Non-pigmented ciliary epithelial cell (primary cell): ENCODE measurements at regions not wholly inside any gene's neighbourhood (a gene's known extent, or its start where the extent isn't known, plus 50 kb on each side); places are given as distances from the start of the nearest gene placed in this dataset.
"Not testable (repeated sequence)": the region's sequence is repeated elsewhere in the genome, so short reads cannot be mapped to it uniquely, and the experiment has no call there.

Experiments
- DNase-seq: peaks from one replicate; pipeline ENCODE4 v3.0.0-alpha.2; 2010; ENCODE audit warnings: low read depth

DNA sequence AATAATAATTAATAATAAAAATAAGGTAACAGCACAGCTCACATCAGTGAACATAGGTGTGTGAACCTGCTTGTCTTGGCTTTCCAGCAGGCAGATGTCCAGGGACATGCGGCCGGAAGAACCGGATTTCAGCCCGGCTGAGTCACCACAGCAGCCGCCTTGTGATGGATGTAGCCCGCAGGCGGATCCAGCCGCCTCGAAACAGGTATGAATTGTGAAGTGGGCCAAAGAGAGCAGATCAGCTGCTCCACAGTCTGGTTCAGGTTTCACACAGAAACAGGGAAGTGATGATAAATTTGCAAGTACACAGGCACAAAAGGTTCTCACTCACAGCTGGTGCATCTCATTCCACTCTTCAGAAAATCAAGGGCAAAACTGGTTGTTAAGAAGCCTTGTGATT, 55.1 kb downstream of the ID4 start:
- no peak for DNase-seq

DNA sequence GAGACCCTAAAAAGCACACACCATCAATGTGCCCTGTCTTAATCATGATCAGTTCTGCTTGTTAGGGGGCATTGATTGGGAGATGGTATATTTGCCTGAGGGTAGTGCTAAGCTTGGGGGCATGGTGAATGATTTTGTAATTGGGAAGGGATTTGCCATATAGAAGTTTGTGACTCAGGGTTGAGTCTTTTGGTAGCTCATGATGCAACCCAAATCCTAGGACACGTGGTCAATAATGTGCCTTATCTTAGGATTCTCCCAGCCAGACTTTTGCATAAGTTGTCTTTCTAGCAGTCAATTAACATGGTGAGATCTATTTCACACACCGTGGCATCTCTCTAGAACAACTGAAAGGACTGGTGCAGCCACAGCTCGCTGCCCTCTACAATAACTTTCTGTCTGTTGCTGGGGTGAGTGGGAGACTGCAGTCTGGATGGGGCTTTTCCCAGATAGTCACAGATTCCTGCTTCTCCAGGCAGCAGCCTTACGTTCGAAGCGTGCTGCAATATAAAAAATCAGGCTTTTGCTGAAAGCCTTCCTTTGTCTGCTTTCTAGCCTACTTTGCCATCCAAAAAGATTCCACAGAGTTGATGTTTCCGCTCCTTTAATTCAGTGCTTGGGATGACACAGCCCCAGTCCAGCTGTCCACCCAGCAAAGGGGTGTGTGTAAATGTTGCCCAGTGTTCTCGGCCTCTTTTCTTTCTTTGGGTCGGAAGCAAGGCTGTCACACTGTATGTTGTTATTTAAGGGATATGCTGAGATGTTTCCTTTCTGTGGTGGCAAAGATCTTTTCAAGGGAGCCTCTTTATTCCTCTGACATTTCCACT, 58.9 kb downstream of the ID4 start:
- no peak for DNase-seq

DNA sequence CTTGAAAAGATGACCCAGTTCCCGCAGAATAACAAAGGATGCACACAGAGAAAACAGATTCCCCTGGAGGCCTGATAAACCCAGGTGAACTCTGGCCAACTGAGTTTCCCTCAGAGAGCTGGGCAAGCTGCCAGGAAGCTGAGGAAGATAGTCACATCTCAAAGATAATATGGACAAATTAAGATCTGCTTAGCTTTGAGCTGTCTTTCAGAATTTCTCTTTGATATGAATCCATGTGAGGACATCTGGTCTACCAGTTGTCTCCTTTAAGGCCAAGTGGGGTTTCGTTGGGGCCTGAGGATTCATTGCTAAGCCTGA, 59.5 kb downstream of the ID4 start:
- DNase-seq, result no peak

DNA sequence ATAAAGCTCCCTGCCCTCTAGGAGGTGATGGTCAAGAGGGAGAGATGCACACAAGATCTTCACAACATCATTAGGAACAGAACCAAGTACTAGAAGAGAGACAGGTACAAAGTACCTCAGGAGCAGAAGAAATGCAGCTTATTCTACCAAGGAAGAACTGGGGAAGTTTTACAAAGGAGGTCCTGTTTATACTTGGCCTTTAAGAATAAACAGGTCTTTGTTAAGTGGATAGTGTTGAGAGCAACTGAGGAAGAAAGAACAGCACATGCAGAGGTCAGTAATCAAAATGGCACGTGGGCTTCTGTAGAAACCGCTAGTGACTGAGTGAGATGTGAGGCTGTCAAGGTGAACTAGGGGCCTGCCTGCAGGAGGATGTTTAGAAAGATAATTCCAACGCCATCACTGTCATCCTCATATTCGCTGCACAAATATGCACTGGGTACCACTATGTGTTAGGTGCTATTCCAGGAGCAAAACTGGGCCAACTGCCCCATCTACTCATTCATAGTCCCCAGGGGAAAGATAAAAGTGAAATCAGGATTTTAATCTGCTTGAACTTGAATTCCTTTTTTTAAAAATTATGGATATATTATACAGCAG, 61.1 kb downstream of the ID4 start:
- no peak for DNase-seq

DNA sequence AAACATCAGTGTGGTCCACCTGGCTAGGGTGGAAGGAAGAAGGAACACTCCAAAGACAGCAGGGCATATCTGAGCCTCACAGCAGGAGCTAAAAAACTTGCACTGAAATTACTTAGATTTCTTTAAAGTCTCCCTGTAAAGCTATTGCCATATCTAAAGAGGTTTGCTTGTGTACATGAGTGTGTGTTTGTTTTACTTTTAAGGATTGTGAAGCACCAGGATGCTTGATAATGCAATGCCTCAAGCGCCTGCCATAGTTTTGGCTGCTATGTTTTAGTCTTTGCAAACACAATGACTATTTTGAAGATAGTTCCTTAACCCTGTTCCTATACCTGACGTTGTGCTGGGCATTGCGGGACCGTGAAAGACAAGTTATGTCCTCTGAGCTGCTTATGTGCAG, 65.0 kb downstream of the ID4 start:
- DNase-seq, result no peak

DNA sequence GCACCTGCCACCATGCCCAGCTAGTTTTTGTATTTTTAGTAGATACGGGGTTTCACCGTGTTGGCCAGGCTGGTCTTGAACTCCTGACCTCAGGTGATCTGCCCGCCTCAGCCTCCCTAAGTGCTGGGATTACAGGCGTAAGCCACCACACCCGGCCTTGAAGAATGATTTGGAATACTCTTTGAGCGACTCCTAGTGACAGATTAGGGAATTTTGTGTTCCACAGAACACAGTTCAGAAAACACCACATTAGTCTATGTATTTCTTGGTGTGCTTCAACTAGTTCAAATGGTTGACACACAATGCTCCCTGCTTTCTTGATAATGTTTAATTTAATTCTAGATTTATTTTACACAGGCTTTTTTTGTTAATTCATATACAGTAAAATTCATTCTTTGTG, 67.2 kb downstream of the ID4 start:
- DNase-seq, result not testable (repeated sequence)

DNA sequence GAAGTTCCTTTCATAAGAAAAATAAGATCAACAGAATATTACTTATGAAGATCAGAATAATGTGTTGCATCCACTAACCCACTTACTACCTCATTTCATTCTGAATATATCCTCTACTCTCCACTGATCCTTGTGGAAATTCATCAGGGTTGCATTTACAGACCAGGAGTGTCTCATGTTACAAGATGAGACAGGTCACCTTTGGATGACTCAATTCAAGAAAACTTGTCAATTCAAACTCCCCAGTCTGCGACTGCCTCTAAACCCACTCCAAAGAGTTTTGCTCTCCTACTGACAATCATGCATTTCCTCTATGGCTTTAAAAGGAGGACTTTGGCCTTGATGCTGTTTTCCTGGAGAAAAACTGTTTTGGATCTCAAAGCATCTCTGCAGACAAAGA, 68.4 kb downstream of the ID4 start:
- DNase-seq, result no peak

DNA sequence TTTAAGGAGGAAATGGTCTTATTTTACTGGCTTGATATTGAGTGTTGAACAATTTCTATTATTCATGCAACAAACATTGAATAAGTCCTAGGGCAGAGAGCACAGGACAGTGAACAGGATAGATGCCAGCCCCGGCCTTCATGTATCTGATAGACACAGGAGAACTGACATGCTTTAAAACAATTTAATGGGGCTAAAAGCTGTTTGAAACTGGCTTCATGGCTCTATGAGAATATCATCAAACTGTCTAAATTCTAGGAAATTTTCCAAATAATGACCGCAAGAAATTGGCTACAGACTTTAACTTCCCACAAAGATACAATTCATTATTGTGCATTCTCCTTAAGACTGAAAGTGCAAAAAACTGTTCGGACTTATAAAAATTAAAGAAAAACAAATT, 69.0 kb downstream of the ID4 start:
- DNase-seq, result no peak

DNA sequence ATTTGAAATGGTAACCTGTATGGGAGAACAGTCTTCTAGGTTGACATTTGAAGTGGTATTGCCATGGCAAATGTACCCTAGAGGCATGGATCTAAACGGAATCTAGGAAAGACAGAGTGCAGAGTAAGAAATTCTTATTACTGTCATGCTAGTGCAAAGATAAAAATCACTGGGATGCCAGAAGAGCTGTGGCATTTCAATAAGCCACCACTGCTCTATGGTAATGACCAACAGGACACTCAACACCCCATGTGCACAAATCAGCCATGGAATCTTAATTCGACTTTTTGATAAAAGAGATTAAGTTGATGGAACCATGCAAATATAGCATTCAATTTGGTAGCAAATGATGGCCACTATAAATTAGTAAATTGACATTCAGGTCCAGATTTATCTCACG, 74.1 kb downstream of the ID4 start:
- no peak for DNase-seq

DNA sequence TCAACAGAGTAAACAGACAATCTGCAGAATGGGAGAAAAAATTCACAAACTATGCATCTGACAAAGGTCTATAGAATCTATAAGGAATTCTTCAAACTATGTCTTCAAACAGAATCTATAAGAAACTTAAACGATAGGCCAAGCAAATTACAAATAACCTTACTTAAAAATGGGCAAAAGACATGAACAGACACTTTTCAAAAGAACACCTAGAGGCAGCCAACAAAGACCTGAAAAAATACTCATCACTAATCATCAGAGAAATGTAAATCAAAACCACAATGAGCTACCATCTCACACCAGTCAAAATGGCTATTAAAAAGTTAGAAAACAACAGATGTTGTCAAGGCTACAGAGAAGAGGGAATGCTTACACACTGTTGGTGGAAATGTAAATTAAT, 81.3 kb downstream of the ID4 start:
- DNase-seq, result no peak

DNA sequence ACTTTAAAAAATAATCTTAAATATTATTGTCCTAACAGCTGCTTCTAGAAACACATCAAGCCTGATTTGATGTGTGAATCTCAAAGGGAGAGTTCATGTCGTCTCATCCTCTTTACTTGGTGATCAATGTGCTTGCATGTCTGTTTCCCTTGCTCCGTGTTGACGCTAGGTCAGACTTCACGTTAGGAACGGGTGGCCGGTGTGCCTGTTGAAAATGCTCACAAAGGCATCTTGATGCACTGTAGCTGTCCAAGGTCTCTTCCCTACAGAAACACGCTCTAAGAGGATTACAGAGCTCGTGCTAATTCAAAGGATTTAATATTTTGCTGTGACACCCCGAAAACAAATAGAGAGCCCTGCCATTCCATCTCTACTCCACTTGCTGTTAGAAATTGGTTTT, 84.6 kb downstream of the ID4 start:
- no peak for DNase-seq

DNA sequence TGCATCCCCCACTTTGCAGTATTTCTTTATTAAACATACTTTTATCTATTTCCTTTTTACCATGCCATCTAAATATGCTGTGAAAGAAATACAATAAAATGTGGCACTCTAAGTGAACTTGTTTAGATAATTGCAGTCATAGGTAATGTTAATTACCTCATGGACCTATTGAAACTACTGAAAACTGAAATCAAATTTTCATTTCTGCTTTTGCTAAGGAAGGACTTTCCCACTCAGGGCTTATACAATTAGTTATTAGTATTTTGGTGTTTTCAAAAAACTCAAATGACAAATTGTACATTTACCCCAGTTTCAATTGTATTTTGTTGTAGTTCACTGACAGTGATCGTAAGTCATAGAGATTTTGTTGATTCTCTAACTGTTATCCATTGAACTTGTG, 88.4 kb downstream of the ID4 start:
- no peak for DNase-seq

DNA sequence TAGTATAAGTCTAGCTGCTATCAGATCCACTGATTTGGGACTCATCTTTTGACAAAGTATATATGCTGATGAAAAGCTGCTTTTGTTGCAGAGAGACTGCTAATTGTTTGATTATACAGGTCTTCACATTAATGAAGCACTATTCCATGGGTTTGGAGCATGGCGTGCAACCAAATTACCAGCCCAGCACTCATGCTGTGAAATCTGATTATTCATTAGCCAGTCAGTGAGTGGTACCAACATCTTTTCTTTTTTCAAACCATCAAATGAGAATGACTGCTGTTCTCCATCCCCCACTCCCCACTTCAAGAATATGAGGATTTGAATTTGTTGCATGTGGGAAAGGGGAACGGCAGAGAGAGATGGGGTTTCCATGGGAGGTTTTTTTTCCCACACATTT, 91.3 kb downstream of the ID4 start:
- no peak for DNase-seq

DNA sequence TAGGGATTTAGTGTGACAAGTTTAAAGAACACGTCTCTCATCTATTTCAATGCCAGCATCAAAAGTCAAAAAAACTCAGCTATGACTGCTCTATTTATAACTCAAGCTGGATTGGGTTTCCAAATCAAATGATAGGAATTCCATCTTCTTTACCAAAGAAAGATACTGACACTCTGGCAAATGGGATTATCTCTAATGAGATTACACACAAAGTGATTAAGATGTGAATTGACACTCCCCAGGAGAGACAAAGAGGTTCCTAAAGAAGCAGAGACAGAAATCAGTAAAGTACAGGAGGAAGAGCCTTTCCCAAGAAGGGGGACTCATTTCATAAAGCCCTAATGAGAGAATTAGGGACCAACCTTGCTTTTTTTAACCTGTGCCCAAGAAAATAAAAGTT, 92.1 kb downstream of the ID4 start:
- DNase-seq, result no peak

DNA sequence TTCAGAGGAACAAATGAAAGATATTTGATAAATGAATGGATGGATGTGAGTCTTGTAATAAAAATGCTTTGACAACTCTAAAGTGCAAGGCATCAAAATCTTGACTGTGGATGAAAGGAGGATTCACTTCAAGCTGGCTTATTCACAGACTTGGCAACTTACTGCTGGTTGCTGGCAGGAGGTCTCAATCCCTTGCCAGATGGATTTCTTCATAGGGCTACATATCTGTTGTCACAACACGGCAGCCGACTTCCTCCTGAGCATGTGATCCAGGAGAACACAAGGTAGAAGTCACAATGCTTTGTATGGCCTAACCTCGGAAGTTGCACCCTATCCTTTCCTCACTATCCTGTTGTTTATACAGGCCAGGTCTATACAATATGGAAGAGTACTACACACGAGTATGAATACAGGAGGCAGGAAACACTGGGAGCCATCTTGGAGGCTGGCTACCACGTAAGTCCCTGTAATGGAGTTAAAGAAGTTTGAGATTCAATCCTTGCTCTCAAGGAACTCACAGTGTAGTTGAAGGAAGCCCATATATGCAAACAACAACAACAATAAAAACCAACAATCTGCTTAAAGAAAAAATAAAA, 97.9 kb downstream of the ID4 start:
- DNase-seq, result no peak

DNA sequence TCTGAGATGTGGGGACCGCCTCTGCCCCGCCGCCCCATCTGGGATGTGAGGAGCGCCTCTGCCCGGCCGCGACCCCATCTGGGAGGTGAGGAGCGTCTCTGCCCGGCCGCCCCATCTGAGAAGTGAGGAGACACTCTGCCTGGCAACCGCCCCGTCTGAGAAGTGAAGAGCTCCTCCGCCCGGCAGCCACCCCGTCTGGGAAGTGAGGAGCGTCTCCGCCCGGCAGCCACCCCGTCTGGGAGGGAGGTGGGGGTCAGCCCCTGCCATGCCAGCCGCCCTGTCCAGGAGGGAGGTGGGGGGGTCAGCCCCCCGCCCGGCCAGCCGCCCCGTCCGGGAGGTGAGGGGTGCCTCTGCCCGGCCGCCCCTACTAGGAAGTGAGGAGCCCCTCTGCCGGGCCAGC, 102.2 kb downstream of the ID4 start:
- DNase-seq, result not testable (repeated sequence)

DNA sequence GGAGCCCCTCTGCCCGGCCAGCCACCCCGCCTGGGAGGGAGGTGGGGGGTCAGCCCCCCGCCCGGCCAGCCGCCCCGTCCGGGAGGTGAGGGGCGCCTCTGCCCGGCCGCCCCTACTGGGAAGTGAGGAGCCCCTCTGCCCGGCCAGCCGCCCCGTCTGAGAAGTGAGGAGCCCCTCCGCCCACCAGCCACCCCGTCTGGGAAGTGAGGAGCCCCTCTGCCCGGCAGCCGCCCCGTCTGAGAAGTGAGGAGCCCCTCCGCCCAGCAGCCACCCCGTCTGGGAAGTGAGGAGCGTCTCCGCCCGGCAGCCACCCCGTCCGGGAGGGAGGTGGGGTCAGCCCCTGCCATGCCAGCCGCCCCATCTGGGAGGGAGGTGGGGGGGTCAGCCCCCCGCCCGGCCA, 102.8 kb downstream of the ID4 start:
- not testable (repeated sequence) for DNase-seq

DNA sequence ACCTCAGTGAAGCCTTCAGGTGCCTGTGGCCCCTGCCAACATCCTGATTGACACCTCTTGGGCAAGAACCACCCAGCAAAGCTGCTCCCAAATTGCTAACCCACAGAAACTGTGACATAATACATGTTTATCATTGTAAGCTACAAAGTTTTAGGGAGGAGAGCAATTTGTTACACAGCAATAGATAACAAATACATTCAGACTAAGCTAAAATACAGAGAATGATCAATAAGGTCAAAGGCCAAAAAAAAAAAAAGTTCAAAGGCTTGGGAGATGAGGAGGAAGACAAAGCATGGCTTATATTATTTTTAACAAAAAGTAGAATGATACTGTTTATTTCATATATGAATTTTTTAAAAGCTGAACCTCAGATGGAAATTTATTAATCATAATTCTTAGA, 105.9 kb downstream of the ID4 start:
- no peak for DNase-seq

DNA sequence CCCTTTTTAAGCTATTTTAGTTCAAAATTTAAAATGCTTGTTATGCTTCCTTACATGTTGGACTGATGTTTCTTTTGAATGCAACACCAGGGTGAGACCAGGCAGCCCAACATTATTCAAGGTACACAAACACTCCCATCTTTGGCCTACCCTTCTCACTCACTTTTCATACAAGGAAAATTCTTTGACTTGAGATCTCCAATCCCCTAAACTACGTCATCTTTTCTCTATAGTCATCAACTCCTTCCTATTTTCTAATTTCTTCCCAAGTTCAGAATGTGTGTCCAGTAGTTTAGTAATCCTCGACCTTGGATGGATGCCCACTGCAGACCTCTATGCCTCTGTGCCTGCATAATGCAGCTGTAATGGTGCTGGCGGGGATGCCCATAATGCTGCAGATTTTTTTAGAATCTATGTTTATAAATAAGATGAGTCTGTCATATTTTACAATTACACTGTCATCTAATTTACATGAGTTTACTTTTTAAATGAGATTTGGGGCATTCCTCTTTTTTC, 108.7 kb downstream of the ID4 start:
- DNase-seq, result no peak

DNA sequence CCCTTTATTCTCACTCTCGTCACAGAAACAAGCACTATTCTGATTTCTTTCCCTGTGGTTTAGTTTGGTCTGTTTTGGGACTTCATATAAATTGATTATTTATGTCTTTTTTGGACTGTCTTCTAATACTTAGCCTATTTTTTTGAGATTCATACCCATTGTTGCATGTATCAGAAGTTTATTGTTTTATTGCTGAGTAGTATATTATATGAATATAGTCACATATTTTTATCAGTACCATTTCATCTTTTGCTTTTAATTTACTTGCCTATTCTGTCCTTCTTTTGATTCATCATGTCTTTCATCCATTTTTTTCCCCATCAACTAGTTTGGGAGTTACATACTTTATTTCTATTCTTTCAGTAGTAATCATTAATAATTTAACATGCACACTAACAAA, 112.0 kb downstream of the ID4 start:
- DNase-seq, result no peak

DNA sequence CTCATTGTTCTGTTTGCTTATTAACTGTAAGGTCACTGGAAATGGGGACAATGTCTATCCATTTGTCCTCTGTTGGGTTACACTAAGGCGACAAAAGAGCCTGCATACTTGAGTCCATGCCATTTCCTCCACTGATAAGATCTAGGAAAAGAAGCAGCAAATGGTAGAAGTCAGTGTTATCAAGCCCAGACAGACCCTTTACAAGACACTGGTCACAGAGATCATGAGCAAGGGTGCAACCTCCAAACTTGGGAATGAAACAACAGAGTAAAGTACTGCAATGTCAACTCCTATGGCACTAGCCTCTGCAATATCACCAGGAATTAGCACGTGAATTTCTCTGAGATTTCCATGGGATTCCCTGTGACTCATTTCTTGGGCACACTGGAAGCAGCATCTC, 126.9 kb downstream of the ID4 start:
- DNase-seq, result no peak

DNA sequence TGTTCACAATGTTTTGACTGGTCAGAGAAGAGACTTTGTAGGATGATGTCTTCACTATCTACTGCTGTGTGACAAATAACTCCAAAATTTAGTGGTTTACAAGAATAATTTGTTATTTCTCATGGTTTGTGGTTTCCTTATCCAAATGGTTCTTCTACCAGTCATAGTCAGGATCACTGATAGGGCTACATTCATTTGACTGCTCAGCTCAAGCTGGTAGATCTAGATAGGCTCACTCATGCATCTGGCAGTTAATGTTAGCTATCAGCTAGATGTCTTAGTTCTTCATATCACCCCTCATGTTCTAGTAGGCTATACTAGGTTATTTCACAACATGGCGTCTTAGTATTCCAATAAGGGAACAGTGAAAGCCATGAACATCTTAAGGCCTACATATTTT, 131.0 kb downstream of the ID4 start:
- DNase-seq, result no peak

DNA sequence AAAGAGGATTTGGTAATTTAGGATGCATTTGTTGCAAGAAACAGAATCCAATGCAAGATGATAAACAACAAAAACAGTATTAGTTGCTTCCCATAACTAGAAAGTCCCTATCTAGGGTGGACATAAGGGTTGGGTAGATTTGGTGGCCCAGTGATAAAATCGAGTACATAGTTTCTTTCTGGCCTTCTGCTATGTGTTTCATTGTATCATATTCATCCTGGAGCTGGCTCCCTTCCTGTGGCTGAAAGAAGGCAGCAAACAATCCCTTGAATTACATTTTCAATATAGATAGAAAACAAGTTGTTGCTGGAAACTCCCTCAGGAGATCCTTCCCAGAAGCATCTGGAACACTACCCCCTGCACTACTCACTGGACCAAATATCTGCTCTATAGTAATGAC, 135.1 kb downstream of the ID4 start:
- no peak for DNase-seq
